ENCODE measurements at regions not wholly inside any gene's neighbourhood (a gene's known extent, or its start where the extent isn't known, plus 50 kb on each side); places are given as distances from the start of the nearest gene placed in this dataset.

DNA sequence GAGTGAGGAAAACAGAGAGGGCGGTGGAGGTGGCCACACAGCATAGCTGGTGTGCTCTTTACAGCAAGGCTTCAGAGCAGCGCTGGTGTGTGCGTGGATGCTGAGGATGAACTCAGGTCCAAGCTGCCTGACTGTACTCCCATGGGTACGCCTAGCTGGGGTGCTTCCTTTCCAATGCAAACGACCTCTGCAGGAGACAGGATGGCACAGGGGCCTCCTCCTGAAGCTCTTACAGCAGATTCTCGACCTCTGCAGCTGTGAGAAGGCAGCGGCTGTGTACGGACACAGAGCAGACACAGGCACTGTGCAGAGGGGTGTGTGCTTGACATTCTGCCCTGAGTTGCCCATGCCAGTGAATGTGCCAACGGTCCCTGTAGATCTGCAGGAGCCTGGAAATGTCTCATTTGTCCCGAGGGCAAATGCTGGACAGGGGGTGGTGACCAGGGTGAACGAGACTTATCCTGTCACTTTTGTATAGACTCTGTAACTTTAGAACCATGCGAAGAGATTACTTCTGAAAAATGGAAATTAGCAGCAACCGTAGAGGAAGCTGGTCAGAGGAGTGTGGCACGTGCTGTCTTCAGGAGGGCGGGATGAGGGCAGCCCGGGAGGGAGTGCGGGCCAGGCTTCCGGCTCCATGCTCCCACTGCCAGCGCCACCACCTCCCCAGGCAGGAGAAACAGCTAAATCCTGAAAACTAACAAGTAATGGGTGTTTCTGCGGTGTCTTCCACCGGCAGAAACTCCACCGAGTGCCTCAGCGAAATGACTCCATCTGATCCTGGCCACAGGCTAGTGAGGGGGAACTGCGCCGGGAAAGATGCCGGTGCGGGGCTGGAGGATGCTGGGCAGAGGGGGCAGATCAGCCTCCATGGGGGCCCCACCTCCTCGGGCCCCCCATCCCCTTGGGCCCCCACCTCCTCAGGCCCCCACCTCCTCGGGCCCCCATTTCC, 120.9 kb upstream of the RPS6KA2 start:
- DNase-seq = no peak

DNA sequence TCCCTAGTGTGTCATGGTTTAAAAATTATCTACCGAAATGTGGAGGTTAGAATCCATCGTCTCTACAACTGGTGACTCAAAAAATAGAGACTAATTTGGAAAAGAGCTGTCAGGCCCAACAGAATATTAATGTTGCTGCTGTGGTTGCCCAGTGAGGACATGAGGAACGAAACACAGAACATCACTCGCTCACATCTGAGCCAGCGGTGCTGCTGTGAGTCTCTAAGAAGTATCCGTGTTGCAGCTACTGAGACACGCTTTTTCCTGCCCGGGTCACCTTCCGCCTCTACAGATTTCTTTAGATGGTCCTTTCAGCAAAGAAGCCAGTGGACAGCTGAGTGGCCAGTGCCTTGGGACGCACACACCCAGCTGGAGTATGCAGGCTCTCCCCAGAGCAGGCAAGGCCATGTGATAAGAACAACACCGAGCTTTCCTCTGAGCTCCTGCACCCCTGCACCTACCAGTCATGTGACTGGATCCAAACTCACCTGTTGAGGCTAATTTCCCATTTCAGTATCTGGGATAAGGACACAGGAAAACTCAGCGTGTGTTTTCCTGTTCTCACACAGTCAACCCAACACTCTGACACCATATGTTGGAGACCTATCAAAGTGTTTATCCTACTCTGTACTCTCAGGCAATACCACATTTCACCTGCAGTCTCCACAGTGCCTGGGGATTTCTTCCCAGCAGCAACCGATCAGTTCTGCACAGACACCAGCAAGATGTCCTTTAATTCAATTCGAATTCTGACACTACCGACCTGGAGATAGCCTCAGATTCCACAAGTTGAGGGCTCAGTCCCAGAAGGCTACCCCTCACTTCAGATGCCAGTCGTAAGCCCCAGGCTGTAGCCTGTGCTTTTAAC, 119.0 kb upstream of the RPS6KA2 start:
- no peak for DNase-seq

DNA sequence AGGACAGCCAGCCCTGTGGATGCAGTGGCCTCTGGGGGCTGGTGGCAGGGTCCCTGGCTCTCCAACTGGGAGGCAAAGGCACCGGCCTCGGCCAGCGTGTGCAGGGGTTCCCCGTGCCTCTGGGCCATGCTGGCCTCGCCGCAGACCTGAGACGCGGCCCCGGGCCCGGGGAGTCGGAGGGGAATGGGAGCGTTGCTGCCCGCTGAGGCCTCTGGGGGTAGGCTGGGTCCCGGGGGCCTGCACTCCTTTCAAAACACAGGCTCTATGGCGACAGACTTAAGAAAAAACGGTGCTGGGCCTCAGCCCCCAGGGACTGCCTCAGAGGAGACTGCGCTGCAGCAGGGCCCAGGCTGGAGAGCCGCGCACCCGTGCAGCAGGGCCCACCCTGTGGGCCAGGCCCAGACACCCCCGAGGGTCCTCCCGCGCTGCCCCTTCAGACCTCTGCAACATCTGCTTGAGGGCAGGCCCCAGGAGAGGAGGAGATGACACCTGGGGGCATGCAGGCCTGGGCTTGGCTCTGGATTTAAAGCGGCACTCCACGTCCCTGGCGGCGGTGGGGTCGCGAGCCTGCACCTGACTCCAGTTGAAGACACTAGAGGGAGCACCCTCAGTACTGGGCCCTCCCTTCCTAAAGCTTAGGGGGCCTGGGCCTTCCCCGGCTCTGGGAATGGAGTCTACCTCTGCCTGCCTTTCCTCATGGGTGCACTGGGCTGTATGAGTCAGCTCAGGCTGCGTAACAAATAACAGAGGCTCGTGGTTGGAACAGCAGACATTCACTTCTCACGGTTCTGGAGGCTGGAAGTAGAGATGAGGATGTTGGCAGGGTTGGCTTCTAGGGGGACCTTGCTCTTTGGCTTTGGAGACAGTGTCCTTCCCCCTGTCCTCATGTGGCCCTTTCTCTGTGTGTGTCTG, 117.4 kb upstream of the RPS6KA2 start:
- DNase-seq = no peak

DNA sequence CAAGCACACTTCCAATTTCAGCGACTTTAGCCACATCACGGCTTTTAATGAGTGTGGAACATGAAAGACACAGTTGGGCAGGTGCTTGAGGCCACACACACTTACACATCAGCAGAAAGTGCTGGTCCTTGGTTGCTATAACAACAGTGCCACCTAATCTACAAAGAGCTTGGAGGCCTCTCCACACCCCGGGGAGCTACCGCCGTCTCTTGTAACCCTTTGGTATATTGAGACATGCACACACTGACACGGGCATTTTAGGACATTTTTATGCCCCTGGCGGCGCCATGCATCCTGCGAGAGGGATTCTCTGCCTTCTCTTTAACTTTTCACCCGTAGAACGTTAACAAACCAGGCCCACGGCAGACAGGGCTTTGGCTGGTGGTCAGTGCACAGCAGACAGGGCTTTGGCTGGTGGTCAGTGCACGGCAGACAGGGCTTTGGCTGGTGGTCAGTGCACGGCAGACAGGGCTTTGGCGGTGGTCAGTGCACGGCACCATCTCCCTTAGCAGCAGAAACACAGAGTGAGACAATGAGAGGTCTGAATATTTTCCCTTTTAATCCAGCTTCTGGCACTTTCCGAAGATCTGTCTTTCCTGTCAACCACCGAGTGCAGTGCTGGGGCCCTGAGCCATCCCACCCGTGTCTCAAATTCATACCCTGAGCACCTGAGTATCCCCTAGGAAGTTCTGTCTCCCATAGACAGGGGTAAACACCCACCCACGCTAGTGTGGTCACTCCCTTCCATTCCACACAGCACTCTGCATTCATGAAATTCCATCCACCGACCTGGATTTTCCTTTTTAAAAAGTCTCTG, 116.6 kb upstream of the RPS6KA2 start:
- DNase-seq = no peak

DNA sequence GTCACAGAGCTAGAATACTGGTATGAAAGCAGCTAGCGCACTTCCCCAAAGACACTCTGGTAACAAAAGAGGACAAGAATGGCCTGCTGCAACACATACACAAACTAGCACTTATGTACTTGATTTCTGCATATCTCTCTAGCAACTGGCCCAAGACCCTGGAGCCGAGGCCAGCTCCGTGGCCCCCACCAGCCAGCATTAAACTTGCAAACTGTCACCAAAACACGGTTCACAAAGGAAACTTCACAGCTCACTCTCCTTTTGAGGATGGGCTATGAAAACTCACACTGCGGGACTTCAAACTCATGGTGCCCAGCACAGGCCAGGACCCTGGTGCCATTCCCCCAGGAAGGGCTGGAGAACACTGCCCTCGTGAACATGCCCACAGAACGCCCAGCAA, 115.9 kb upstream of the RPS6KA2 start:
- DNase-seq = no peak

DNA sequence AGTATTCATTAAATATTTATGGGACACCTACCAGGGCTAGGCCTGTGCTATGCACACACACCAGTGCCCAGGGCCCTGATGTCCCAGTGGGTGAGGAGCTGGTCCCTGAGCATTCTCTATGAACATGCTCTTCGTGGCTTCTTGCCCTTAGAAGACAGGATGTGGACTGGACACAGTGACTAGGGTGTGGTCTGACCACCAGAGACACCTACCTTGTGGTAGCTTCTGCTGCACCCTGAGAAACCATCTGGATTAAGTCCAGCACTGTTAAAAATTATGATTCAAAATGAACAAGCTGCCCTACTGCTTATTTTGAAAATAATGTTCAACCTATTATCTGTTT, 112.9 kb upstream of the RPS6KA2 start:
- no peak for DNase-seq

DNA sequence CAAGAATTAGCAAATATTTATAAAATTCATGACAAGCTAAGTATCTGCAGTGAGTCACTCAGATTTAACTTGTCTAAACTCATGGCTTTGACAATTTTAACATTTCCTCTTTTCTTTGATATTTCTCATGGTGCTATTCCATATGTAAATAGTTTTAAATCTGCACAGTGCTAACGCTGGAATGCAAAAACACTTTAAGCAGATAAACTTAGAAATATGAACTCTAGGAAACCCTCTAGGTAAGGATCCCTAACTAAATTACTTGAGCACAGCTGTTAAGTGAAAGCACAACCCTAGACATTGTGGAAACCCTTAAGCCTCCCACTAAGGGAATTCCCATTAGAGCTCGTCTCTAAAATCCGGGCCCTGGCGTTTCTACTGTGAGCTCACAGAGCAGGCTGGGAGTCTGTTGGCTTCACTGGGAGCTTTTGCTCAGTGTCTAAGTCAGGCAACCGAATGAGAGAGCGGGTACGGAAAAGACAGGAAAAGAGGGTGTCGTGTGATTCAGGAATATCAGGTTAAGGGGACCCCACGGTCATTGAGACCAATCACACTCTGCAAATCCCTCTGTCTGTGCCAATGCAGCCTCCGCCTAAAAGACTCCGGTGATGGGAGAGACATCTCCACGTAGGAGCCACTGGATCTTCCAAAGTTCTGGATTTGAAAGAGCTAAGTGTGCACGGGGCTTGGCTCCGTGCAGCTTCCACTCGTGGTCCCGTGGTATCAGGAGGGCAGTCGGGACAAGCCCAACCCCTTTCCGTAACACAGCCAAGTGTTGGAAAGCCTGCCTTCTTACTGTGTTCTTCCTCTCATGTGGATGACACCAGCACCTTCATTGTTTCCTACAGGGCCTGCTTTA, 112.3 kb upstream of the RPS6KA2 start:
- no peak for DNase-seq

DNA sequence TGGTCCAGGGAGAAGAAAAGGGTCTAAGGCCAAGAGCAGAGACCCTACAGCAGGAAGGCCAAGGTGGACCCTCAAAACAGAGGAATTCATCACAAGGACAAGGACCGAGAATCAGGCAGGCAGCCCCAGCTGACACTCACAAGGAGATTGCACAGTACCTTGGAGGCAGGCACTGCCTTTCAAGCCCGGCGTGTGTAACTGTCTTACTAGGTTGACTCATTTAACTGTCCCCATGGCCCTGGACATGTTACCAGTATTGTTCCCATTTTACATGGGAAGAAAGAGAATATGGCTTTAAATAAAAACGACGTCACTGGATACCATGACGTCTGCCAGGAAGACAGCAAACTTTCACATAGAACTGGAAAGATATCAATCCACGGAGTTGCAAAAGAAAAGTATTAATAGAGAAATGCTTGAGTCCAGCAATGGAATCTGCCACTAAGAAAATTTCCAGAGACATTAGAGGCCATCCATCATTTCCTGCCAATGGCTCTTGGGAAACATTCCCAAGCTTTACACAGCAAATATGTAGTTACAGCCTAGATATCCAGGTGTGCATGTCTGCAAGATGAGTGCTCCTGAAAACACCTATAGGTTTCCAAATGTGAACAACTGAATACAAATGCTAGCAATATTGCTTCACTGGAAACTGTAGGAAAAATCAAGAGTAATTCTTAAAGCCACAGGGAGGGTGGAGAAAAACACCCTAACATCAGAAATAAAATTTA, 111.5 kb upstream of the RPS6KA2 start:
- no peak for DNase-seq

DNA sequence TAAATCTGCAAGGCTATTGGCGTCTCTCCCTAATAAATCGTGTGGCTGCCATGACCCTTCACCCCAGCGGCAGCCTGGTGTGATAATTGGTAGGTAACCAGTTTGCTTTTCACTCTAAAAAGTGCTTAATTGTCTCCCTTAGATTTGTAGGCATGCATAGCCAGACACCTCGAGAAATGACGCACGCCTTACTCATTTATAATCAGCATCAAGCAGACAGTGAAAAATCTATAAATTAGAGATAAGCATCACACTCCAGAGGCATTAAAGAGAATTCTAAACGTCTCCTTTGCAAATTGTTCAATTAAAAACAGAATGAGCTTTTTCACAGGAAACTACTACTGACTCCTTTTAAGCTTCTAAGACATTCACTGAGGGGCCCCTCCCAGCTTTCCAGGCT, 110.2 kb upstream of the RPS6KA2 start:
- DNase-seq = no peak

DNA sequence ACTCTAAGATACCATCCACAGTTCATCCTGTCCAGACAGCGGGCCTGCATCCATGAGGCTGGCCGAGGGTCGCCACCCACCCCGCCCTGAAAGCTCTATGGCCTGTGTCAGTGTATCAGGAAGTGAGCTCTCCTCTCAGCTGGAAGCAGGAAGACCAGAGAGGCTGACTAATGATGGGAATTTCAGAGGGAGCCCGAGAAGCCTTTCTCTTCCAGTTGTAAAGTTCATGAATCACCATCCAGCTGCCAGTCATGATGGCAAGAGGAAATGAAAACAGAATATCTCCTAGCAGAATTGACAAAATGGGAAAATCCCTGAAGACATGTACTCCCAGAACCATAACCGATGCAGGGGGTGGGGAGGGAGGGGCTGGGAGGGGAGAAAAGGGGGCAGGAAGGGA, 109.6 kb upstream of the RPS6KA2 start:
- no peak for DNase-seq

DNA sequence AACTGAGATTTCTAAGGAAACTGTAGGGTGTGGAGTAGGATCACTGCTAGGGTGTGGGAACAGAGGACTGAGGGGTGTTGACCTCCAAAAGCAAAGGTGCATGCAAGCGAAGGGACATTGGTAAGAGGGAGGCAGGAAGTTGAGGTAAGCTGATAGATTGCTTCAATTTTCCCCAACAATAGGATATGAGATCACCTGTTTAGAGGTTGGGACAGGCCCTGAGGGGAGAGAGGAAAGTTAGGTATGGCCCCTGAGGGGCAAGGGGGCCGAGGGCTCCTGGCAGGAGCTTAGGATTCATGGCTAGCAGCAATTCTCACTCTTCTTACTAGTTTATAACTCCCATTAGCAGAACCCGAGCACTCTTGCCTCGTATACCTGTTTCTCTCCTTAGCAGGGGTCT, 106.8 kb upstream of the RPS6KA2 start:
- DNase-seq = no peak

DNA sequence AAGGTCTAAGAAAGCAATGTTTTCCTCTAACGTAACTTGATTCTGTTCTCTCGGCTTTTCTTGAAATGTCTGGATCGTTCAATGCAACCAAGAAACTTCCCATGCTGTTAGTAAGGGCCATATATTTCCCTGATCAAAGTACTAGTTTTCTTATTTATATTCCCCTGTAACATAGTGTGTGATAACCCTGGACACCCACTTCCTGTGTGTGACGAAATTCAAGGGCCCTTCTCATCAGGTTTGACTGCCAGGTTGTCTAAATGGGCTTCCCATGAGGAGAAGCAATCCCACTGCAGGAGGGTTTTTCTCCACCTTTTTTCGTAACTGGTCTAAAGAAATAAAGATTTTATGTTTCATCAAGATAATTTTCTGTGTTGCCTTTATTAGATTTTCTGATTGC, 102.6 kb upstream of the RPS6KA2 start:
- no peak for DNase-seq

DNA sequence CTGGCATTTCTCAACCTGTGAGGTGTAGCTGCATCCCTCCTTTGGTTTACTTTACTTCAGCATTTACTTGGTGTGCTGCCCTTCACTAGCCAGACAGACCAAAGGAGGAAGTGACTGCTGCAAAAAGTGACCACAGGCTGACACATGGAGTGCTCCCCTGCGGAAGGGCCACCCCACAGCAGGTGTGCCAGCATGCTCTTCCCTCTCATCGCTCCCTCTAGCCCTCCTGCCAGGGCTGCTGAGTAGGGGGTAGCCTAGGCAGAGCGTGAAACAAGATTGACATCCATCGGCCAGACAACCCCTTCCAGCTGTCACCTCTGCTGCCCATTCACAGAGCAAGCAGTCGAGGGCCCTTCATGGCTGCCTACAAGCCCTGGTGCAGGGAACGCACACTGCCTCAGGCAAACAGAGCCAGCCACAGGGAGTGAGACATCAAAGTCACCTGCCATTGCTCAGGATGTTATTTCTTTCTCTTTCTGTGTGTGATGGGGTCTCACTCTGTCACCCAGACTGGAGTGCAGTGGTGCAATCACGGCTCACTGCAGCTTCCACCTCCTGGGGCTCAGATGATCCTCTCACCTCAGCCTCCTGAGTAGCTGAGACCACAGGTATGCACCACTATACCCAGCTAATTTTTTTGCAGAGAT, 102.0 kb upstream of the RPS6KA2 start:
- no peak for DNase-seq

DNA sequence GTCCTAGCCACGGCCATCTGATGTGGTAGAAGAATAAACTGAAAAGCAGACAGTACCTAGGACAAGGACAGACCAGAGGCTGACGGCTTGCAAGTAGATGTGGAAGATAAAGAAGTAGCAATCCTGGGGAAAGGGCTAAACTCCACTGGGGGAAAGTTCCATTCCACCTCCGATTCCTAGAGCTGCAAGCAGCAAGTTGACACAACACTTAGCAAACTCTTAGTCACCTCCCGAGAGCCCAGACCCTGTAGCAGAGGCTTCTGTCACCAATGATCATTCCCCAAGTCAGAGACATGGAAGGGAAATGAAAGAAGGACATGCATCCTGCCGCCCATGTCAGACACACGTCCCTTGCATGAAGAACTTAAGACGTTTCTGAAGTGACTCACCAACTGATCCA, 99.2 kb upstream of the RPS6KA2 start:
- no peak for DNase-seq

DNA sequence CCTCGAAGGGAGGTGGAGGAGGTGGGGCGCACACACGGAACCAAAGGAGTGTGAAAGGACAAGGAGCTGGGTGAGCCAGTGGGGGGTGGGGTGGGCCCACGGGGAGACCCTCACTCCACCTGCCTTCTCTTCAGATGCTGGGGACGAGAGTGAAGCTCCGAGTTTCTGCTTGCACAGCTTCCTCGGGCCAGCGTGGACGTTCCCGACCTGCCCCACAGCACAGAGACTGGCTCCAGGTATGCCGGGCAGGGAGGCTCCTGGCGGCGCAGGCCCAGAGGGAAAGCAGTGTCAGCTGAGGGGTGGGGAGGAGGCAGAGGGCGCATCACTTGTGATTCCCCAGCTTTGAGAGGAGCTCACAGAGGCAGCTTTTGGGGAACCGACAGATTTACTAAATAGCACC, 98.5 kb upstream of the RPS6KA2 start:
- DNase-seq = no peak

DNA sequence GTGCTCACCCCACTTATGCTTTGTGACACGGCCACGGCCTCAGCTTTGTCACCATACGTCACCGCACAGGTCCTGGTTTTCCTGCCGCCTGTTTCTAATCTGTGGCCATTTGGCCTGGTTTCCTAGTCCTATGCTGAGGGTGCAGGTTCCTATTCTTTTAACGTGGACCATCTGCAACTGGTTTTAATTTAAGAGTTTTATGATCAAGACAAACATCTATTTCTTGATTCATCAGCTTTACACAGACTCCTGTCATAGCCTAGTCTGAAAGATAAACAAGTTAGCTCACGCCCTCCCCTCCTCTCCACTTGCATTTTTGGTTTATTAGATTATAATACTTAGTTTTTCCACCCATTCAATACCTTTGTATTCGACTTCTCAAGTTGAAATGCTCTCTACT, 97.5 kb upstream of the RPS6KA2 start:
- no peak for DNase-seq

DNA sequence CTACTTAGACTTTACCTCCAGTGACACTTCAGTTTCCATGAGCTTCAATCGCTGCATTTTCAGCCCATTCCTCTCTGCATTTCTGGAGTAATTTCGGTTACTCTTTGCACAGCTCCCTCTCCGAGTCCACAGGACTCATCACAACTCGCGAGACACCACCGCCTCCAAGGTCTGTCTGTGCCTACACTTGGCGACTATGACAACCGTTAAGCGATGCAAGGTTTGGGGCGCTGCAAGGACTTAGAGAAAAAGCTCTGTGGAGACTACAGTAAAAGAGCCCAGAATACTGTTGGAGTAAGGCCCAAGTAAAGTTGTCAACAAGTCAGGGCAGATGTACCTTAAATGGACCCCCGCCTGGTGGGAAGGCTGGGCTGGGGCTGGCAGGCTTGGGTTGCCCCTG, 95.7 kb upstream of the RPS6KA2 start:
- no peak for DNase-seq

DNA sequence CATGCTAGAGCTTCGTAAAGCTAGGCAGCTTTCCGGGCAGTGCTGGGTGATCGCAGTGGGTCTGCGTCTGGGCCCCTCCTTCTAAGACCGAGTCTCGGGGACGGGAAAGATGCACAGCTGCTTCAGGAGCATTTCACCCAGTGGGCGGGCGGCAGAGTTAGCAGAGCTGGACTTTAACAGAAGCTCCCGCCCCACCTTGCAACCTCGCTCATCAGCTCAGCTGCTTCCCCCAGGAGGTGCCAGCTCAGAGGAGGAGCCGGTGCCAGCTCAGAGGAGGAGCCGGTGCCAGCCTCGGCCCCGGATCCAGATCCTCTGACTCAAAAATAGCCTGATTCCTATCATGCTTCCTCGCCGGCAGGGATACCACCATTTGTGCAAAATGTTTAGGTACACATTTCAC, 94.5 kb upstream of the RPS6KA2 start:
- DNase-seq = no peak

DNA sequence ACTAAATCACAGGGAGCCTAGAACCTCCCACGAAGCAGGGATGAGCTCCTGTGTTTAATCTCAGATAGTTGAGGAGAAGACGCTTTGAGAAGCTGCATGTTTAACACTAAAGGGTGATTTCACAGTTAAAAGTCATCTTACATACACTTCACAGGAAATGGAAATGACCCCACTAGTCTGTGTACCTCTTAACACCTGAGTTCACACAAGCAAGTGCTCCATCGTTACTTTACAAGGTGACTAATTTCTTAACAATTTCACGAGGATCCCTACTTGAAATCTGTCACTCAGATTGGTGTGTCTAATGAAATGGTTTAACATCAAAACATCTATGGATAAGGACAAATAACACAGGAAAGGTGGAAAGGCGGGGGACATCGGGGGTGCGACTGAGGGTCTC, 93.8 kb upstream of the RPS6KA2 start:
- no peak for DNase-seq

DNA sequence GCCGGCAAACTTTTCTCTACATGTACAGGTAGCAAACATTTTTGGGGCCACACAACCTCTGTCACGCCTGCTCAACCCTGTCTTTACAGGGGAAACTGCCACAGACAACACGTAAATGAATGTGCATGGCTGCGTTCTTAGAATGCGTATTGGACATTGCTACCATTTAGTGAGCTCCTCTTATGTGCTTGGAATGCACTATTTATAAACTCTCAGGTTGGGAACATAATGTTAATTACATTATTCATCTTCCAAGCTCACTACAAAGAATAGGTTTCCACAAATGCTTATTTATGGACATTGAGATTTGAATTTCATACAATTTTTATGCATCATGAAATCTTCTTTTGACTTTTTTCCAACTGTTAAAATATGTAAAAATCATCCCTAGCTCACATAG, 92.0 kb upstream of the RPS6KA2 start:
- DNase-seq = no peak
